ENCODE measurements at regions not wholly inside any gene's neighbourhood (a gene's known extent, or its start where the extent isn't known, plus 50 kb on each side); places are given as distances from the start of the nearest gene placed in this dataset.

DNA sequence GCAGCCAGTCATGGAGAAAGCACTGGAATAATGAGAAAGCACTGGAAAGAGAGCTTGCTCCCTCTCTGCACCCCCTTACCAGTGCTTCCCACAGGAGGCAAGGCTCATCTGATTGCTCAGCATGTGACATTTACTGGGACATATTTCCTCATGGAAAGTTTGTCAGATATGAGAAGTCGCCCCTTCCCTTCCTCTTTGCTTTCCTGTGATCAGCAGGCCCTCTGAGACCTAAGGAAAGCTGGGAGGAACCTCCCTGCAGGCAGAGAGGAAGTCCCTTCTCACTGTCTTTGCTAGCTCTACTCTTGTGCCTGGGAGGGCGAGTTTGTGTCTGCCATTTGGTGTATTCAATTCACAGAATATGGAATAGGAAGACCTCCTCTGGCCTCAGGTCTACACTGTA lies 283.8 kb downstream of the ALDH8A1 start:
- no peaks in the 10 kb centered on the region for H3K9me3 ChIP-seq (replicated peaks in 1 of 2; ENCODE audit: control insufficient read depth in 2 of 2, insufficient read depth in 1 of 2, low read depth in 1 of 2, low read length in 2 of 2)
- no peaks in the 10 kb centered on the region for H3K79me1 ChIP-seq (ENCODE audit: low read depth, low read length)
- no peak overlapping the region for H3K27ac ChIP-seq (replicated peaks; ENCODE audit: low read length)
- no peak overlapping the region for H2BK12ac ChIP-seq (ENCODE audit: low read length)
- H4K8ac ChIP-seq (ENCODE audit: low read depth, low read length) = no peak overlapping the region
- no peak overlapping the region for H2BK15ac ChIP-seq (ENCODE audit: low read length)
- H4K91ac ChIP-seq (ENCODE audit: low read depth, low read length, poor library complexity) = no peak overlapping the region
- no CpG with 5 or more reads among the region's 2 CpGs for WGBS, 2 donors (ENCODE audit: extremely low coverage in 2 of 2, insufficient read length in 2 of 2, insufficient replicate concordance in 1 of 2)
- H2AK5ac ChIP-seq (ENCODE audit: low read depth, low read length) = no peak overlapping the region
- H3K9ac ChIP-seq (ENCODE audit: low read depth, low read length, poor library complexity) = no peak overlapping the region
- H2BK120ac ChIP-seq (ENCODE audit: low read depth, low read length) = no peak overlapping the region
- H3K18ac ChIP-seq (ENCODE audit: low read length) = no peak overlapping the region
- H2BK5ac ChIP-seq (ENCODE audit: low read length) = no peak overlapping the region
- no peak overlapping the region for H3K4ac ChIP-seq (ENCODE audit: low read length)
- no peaks in the 10 kb centered on the region for H3K27me3 ChIP-seq (ENCODE audit: control insufficient read depth in 3 of 3, insufficient read depth in 3 of 3, low read depth in 1 of 3, low read length in 3 of 3)
- H3K4me3 ChIP-seq (ENCODE audit: low read length in 2 of 2) = no peak overlapping the region
- no peak overlapping the region for H3K23ac ChIP-seq (ENCODE audit: low read depth, low read length, poor library complexity)
- H3K4me1 ChIP-seq (ENCODE audit: control insufficient read depth in 2 of 2, insufficient read depth in 1 of 2, low read depth in 1 of 2, low read length in 2 of 2) = peaks cover 0 to 3% of the 10 kb centered on the region in 2 donors
- H2AFZ ChIP-seq (ENCODE audit: low read length) = no peak overlapping the region
- DNase-seq (ENCODE audit: low spot score) = no peak
- H3K36me3 ChIP-seq (replicated peaks in 1 of 2; ENCODE audit: control insufficient read depth in 2 of 2, insufficient read depth in 2 of 2, low read length in 2 of 2) = no peaks in the 10 kb centered on the region
- no peak overlapping the region for H3K14ac ChIP-seq (ENCODE audit: low read length)
- no peak overlapping the region for H3K4me2 ChIP-seq (ENCODE audit: insufficient read depth, low read length, poor library complexity, severe bottlenecking)

DNA sequence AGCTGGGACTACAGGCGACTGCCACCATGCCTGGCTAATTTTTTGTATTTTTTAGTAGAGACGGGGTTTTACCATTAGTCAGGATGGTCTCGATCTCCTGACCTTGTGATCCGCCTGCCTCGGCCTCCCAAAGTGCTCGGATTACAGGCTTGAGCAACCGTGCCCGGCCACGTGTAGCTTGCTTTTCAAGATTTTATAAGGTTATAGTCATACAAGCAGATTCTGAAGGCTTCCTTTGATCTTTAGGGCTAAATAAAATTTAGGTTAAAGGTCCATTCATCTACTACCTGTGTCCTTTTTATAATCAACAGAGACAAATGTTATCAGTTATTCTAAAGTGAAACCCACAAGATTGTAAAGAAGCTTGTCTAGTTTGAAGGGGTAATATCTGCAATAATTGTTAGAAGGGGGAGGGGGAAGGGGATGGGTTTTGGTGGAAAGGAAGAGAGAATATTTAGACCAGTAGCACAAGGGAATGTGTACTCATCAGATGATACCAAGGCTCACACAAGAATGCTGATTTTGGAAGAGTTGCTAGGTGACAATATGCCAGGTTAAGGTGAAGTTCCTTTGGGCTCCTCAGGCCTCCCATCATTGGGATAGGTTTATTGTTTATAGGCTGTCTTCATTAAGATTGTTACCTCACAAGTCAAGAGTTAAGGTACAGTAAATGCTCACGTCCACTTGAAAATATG lies 284.7 kb downstream of the ALDH8A1 start:
- H3K9ac ChIP-seq (ENCODE audit: low read depth, low read length, poor library complexity) = no peak overlapping the region
- H3K23ac ChIP-seq (ENCODE audit: low read depth, low read length, poor library complexity) = no peak overlapping the region
- no peaks in the 10 kb centered on the region for H3K36me3 ChIP-seq (replicated peaks in 1 of 2; ENCODE audit: control insufficient read depth in 2 of 2, insufficient read depth in 2 of 2, low read length in 2 of 2)
- no peak overlapping the region for H3K27ac ChIP-seq (replicated peaks; ENCODE audit: low read length)
- no peak overlapping the region for H4K8ac ChIP-seq (ENCODE audit: low read depth, low read length)
- no peak overlapping the region for H2AK5ac ChIP-seq (ENCODE audit: low read depth, low read length)
- no peak overlapping the region for H2BK15ac ChIP-seq (ENCODE audit: low read length)
- H3K4ac ChIP-seq (ENCODE audit: low read length) = no peak overlapping the region
- no peaks in the 10 kb centered on the region for H3K9me3 ChIP-seq (replicated peaks in 1 of 2; ENCODE audit: control insufficient read depth in 2 of 2, insufficient read depth in 1 of 2, low read depth in 1 of 2, low read length in 2 of 2)
- no peaks in the 10 kb centered on the region for H3K27me3 ChIP-seq (ENCODE audit: control insufficient read depth in 3 of 3, insufficient read depth in 3 of 3, low read depth in 1 of 3, low read length in 3 of 3)
- H3K4me2 ChIP-seq (ENCODE audit: insufficient read depth, low read length, poor library complexity, severe bottlenecking) = no peak overlapping the region
- H3K18ac ChIP-seq (ENCODE audit: low read length) = no peak overlapping the region
- no peak overlapping the region for H4K91ac ChIP-seq (ENCODE audit: low read depth, low read length, poor library complexity)
- DNase-seq (ENCODE audit: low spot score) = no peak
- WGBS, 2 donors (ENCODE audit: extremely low coverage in 2 of 2, insufficient read length in 2 of 2, insufficient replicate concordance in 1 of 2) = no CpG with 5 or more reads among the region's 10 CpGs
- H3K79me1 ChIP-seq (ENCODE audit: low read depth, low read length) = no peaks in the 10 kb centered on the region
- H3K14ac ChIP-seq (ENCODE audit: low read length) = no peak overlapping the region
- no peak overlapping the region for H2BK5ac ChIP-seq (ENCODE audit: low read length)
- no peak overlapping the region for H2BK12ac ChIP-seq (ENCODE audit: low read length)
- peaks cover 0 to 3% of the 10 kb centered on the region in 2 donors for H3K4me1 ChIP-seq (ENCODE audit: control insufficient read depth in 2 of 2, insufficient read depth in 1 of 2, low read depth in 1 of 2, low read length in 2 of 2)
- H2BK120ac ChIP-seq (ENCODE audit: low read depth, low read length) = no peak overlapping the region
- H3K4me3 ChIP-seq (ENCODE audit: low read length in 2 of 2) = no peak overlapping the region
- no peak overlapping the region for H2AFZ ChIP-seq (ENCODE audit: low read length)

DNA sequence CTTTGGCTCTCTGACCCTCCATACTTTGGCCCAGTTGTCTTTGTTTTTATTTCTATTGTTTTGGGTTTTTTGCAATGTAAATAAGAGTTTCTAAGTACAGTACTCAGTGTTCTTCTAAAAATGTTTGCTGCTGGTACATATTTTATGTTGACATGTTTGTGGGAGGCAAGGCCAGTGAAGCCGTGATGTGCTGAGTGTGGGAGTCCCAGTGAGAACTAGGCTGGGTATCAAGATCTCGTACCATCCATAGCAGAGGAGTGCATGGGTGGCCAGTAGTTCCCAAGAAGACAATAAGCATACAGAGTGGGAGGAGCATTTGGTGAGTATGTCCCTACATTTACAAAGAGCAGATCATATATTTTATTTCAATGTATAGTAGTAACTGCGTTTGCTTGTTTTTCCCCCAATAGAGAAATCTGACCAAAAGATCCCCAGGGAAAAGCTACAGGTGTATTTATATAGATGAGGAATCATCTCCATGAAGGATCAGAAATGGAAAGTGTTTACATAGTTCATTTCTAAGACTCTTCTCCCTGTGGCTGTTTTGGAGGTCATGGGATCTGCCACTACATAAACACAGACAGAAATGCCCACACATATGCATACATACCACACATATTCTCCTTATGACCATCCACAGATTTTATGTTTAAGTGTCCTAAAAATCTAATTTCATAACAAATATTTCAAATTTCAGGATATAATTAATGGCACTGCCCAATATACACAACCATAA lies 285.9 kb downstream of the ALDH8A1 start:
- Histone ChIP-seq H4K91ac (ENCODE audit: low read depth, low read length, poor library complexity) (no peak overlapping the region), H3K4ac (ENCODE audit: low read length) (no peak overlapping the region), H2BK120ac (ENCODE audit: low read depth, low read length) (no peak overlapping the region), H2BK12ac (ENCODE audit: low read length) (no peak overlapping the region), H3K27me3 (ENCODE audit: control insufficient read depth in 3 of 3, insufficient read depth in 3 of 3, low read depth in 1 of 3, low read length in 3 of 3) (no peaks in the 10 kb centered on the region), H3K4me3 (ENCODE audit: low read length in 2 of 2) (no peak overlapping the region), H3K9me3 (replicated peaks in 1 of 2; ENCODE audit: control insufficient read depth in 2 of 2, insufficient read depth in 1 of 2, low read depth in 1 of 2, low read length in 2 of 2) (no peaks in the 10 kb centered on the region), H3K18ac (ENCODE audit: low read length) (no peak overlapping the region), H3K9ac (ENCODE audit: low read depth, low read length, poor library complexity) (no peak overlapping the region), H2AFZ (ENCODE audit: low read length) (no peak overlapping the region), H3K27ac (replicated peaks; ENCODE audit: low read length) (no peak overlapping the region), H2AK5ac (ENCODE audit: low read depth, low read length) (no peak overlapping the region), H3K36me3 (replicated peaks in 1 of 2; ENCODE audit: control insufficient read depth in 2 of 2, insufficient read depth in 2 of 2, low read length in 2 of 2) (no peaks in the 10 kb centered on the region), H3K79me1 (ENCODE audit: low read depth, low read length) (no peaks in the 10 kb centered on the region), H3K4me2 (ENCODE audit: insufficient read depth, low read length, poor library complexity, severe bottlenecking) (no peak overlapping the region), H3K14ac (ENCODE audit: low read length) (no peak overlapping the region), H2BK5ac (ENCODE audit: low read length) (no peak overlapping the region), H4K8ac (ENCODE audit: low read depth, low read length) (no peak overlapping the region), H2BK15ac (ENCODE audit: low read length) (no peak overlapping the region), H3K23ac (ENCODE audit: low read depth, low read length, poor library complexity) (no peak overlapping the region), H3K4me1 (ENCODE audit: control insufficient read depth in 2 of 2, insufficient read depth in 1 of 2, low read depth in 1 of 2, low read length in 2 of 2) (peaks cover 0 to 3% of the 10 kb centered on the region in 2 donors)
- no CpG with 5 or more reads among the region's 3 CpGs for WGBS, 2 donors (ENCODE audit: extremely low coverage in 2 of 2, insufficient read length in 2 of 2, insufficient replicate concordance in 1 of 2)
- DNase-seq (ENCODE audit: low spot score) = no peak

DNA sequence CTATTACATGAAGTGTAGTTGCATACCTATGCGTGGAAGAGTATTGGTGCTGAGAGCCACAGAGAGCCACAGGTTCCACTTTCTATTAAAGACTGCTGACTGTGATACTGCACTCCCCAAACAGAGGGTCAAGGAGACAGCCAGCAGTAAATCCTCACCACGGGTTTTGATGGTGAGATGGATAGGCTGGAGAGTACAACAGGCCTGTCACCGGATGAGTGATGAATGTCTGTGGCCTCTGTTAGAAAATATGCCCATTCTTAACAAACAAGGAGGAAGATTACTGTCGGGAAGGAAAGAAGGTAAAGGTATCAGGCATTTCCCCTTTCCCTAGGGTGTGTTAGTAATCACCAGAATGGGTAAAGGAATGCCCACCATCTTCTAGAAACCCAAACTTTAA lies 286.5 kb downstream of the ALDH8A1 start:
- Histone ChIP-seq H3K27me3 (ENCODE audit: control insufficient read depth in 3 of 3, insufficient read depth in 3 of 3, low read depth in 1 of 3, low read length in 3 of 3) (no peaks in the 10 kb centered on the region), H3K18ac (ENCODE audit: low read length) (no peak overlapping the region), H2AFZ (ENCODE audit: low read length) (no peak overlapping the region), H3K14ac (ENCODE audit: low read length) (no peak overlapping the region), H2BK120ac (ENCODE audit: low read depth, low read length) (no peak overlapping the region), H4K8ac (ENCODE audit: low read depth, low read length) (no peak overlapping the region), H3K79me1 (ENCODE audit: low read depth, low read length) (no peaks in the 10 kb centered on the region), H3K4me2 (ENCODE audit: insufficient read depth, low read length, poor library complexity, severe bottlenecking) (no peak overlapping the region), H2AK5ac (ENCODE audit: low read depth, low read length) (no peak overlapping the region), H3K9ac (ENCODE audit: low read depth, low read length, poor library complexity) (no peak overlapping the region), H3K23ac (ENCODE audit: low read depth, low read length, poor library complexity) (no peak overlapping the region), H3K36me3 (replicated peaks in 1 of 2; ENCODE audit: control insufficient read depth in 2 of 2, insufficient read depth in 2 of 2, low read length in 2 of 2) (no peaks in the 10 kb centered on the region), H2BK15ac (ENCODE audit: low read length) (no peak overlapping the region), H3K27ac (replicated peaks; ENCODE audit: low read length) (no peak overlapping the region), H2BK12ac (ENCODE audit: low read length) (no peak overlapping the region), H2BK5ac (ENCODE audit: low read length) (no peak overlapping the region), H3K4ac (ENCODE audit: low read length) (no peak overlapping the region), H3K4me1 (ENCODE audit: control insufficient read depth in 2 of 2, insufficient read depth in 1 of 2, low read depth in 1 of 2, low read length in 2 of 2) (peaks cover 0 to 3% of the 10 kb centered on the region in 2 donors), H3K9me3 (replicated peaks in 1 of 2; ENCODE audit: control insufficient read depth in 2 of 2, insufficient read depth in 1 of 2, low read depth in 1 of 2, low read length in 2 of 2) (no peaks in the 10 kb centered on the region), H3K4me3 (ENCODE audit: low read length in 2 of 2) (no peak overlapping the region), H4K91ac (ENCODE audit: low read depth, low read length, poor library complexity) (no peak overlapping the region)
- DNase-seq (ENCODE audit: low spot score) = no peak
- WGBS, 2 donors (ENCODE audit: extremely low coverage in 2 of 2, insufficient read length in 2 of 2, insufficient replicate concordance in 1 of 2) = no CpG with 5 or more reads among the region's 4 CpGs

Data from neuronal stem cell (in vitro differentiated cells).